GM18499 (cell line): ENCODE measurements at regions not wholly inside any gene's neighbourhood (a gene's known extent, or its start where the extent isn't known, plus 50 kb on each side); places are given as distances from the start of the nearest gene placed in this dataset.
"Not testable (repeated sequence)": the region's sequence is repeated elsewhere in the genome, so short reads cannot be mapped to it uniquely, and the experiment has no call there.

Experiments used
- ATAC-seq: cut with Tn5 transposase; IDR thresholded peaks from one replicate; pipeline ENCODE4 v1.9.1; 2021; ENCODE audit warnings: moderate number of reproducible peaks; ENCODE audit not compliant: insufficient read depth, unreplicated experiment

GRCh38 chr1:244288663-244289062 lies 163.0 kb downstream of the ADSS2 start:
- ATAC-seq: no peak

- ATAC-seq: no peak
These were observed 161.5 kb downstream of the ADSS2 start for GRCh38 chr1:244289991-244290785.

- ATAC-seq: no peak
These were observed 160.2 kb downstream of the ADSS2 start for GRCh38 chr1:244291236-244292201.

GRCh38 chr1:244294599-244295224 lies 157.0 kb downstream of the ADSS2 start:
- ATAC-seq: no peak

GRCh38 chr1:244296003-244296402 lies 155.7 kb downstream of the ADSS2 start:
- ATAC-seq: no peak

- ATAC-seq: no peak
These were observed 155.3 kb downstream of the ADSS2 start for GRCh38 chr1:244296447-244296846.

GRCh38 chr1:244297087-244297486 lies 154.6 kb downstream of the ADSS2 start:
- no peak for ATAC-seq

GRCh38 chr1:244297616-244298015 lies 154.1 kb downstream of the ADSS2 start:
- no peak for ATAC-seq

GRCh38 chr1:244300029-244300375 lies 151.7 kb downstream of the ADSS2 start:
- not testable (repeated sequence) for ATAC-seq

GRCh38 chr1:244301595-244302130 lies 150.0 kb downstream of the ADSS2 start:
- no peak for ATAC-seq

- no peak for ATAC-seq
These were observed 148.7 kb downstream of the ADSS2 start for GRCh38 chr1:244302876-244303609.

GRCh38 chr1:244303610-244303969 lies 148.1 kb downstream of the ADSS2 start:
- ATAC-seq: no peak

- no peak for ATAC-seq
These were observed 147.6 kb downstream of the ADSS2 start for GRCh38 chr1:244304156-244304555.

GRCh38 chr1:244304656-244305055 lies 147.1 kb downstream of the ADSS2 start:
- no peak for ATAC-seq

GRCh38 chr1:244305776-244306341 lies 145.8 kb downstream of the ADSS2 start:
- no peak for ATAC-seq

GRCh38 chr1:244306544-244306943 lies 145.2 kb downstream of the ADSS2 start:
- no peak for ATAC-seq

GRCh38 chr1:244309191-244309590 lies 142.5 kb downstream of the ADSS2 start:
- not testable (repeated sequence) for ATAC-seq

GRCh38 chr1:244311784-244312532 lies 139.8 kb downstream of the ADSS2 start:
- no peak for ATAC-seq

- ATAC-seq: no peak
These were observed 138.4 kb downstream of the ADSS2 start for GRCh38 chr1:244313346-244313745.
